Progenitor cell of endocrine pancreas (in vitro differentiated cells): ENCODE measurements at regions not wholly inside any gene's neighbourhood (a gene's known extent, or its start where the extent isn't known, plus 50 kb on each side); places are given as distances from the start of the nearest gene placed in this dataset.

Experiments
- DNase-seq: peaks from one replicate; pipeline ENCODE4 v3.0.0; 2021; ENCODE audit warnings: low spot score; ENCODE audit not compliant: unreplicated experiment
- H3K27ac Mint-ChIP-seq: 2 replicates; pipeline ENCODE4 v1.8.0; 2021; ENCODE audit warnings: mild to moderate bottlenecking, moderate library complexity, mixed read lengths
- H3K27me3 Mint-ChIP-seq: 2 replicates; pipeline ENCODE4 v1.8.0; 2021; ENCODE audit warnings: mixed read lengths
- H3K36me3 Mint-ChIP-seq: 2 replicates; pipeline ENCODE4 v1.8.0; 2022; ENCODE audit warnings: mixed read lengths; ENCODE audit not compliant: insufficient read depth
- H3K4me1 Mint-ChIP-seq: 2 replicates; pipeline ENCODE4 v1.8.0; 2021; ENCODE audit warnings: low read depth, mixed read lengths
- H3K4me3 Mint-ChIP-seq: 2 replicates; pipeline ENCODE4 v1.8.0; 2021; ENCODE audit warnings: low read depth, mild to moderate bottlenecking, moderate library complexity, mixed read lengths
- H3K9me3 Mint-ChIP-seq: 2 replicates; pipeline ENCODE4 v1.8.0; 2021; ENCODE audit warnings: low read depth, mixed read lengths
- CTCF ChIP-seq: fragments of 200-600 bp; sonication (generic); IDR thresholded peaks from one replicate; pipeline ENCODE4 v1.5.0; 2021; ENCODE audit warnings: antibody characterized with exemption, mild to moderate bottlenecking; ENCODE audit not compliant: unreplicated experiment

DNA sequence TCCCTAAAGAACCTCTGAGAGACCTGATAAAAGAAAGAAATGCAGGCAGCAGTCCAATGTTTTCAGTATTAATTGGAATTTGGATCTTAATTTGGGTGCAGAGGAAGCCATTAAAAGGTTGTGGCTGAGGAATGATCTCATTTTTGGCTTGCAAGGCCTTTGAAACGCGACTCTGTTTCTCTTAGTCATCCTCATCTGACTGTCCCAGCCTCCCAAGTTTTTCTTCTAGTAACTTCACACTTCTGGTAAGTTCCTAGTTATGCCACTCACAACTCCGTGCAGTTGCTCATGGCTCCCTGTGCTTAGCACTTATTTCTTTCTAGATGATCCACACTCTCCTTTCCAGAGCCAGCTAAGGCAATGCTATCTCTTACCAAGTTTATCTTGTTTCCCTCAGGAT, 147.4 kb upstream of the USP24 start:
- Mint-ChIP-seq H3K9me3 (no peaks in the 10 kb centered on the region), H3K27me3 (no peaks in the 10 kb centered on the region), H3K27ac (no peak overlapping the region), H3K4me1 (no peaks in the 10 kb centered on the region), H3K36me3 (no peaks in the 10 kb centered on the region), H3K4me3 (no peak overlapping the region)
- no peak for TF ChIP-seq CTCF
- DNase-seq = no peak

- Mint-ChIP-seq H3K27me3 (no peaks in the 10 kb centered on the region), H3K4me3 (no peak overlapping the region), H3K9me3 (no peaks in the 10 kb centered on the region), H3K4me1 (no peaks in the 10 kb centered on the region), H3K27ac (no peak overlapping the region), H3K36me3 (no peaks in the 10 kb centered on the region)
- no peak for TF ChIP-seq CTCF
- no peak for DNase-seq
Observed at GRCh38 chr1:55359611-55360010, 144.4 kb upstream of the USP24 start.

DNA sequence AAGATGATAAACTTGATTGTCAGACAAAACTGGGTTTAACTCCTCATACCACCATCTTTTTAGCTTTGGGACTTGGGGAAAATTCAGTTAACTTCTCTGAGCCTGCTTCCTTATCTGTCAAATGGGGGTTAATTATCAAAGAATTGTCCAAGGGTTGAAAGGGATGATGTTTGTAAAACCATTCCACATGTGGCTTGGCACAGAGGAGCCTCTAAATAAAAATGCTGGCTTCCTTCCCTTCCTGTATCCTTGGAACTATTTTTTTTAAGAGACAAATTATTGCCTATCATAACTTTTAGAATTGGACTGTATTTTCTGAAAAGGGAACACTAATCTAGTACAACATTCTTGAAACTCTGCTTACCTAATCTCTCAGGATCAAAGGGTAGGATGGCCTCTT, 143.4 kb upstream of the USP24 start:
- no peaks in the 10 kb centered on the region for H3K36me3 Mint-ChIP-seq
- no peaks in the 10 kb centered on the region for H3K9me3 Mint-ChIP-seq
- no peak overlapping the region for H3K4me3 Mint-ChIP-seq
- no peak for DNase-seq
- no peaks in the 10 kb centered on the region for H3K4me1 Mint-ChIP-seq
- H3K27ac Mint-ChIP-seq = no peak overlapping the region
- no peaks in the 10 kb centered on the region for H3K27me3 Mint-ChIP-seq
- no peak for TF ChIP-seq CTCF

DNA sequence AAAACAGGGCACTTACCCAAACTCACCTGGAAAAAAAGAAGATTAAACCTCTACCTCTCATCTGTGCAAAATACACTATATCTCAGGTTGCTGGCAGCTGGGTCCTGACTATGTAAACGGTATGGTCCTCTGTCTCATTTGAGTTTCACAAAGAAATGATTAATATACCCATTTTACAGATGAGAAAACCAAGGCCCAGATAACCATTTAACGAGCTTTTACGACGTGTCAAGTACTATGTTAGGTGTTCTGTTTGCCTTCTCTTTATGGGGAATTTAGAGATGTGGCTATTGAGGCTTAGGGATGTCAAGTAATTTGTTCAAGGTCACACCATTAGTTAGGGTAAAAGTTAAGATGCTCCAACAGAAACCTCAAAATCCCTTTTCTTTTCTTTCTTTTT, 140.4 kb upstream of the USP24 start:
- Mint-ChIP-seq H3K27ac (no peak overlapping the region), H3K9me3 (no peaks in the 10 kb centered on the region), H3K4me3 (no peak overlapping the region), H3K4me1 (no peaks in the 10 kb centered on the region), H3K27me3 (no peaks in the 10 kb centered on the region), H3K36me3 (no peaks in the 10 kb centered on the region)
- no peak for DNase-seq
- TF ChIP-seq CTCF = no peak

DNA sequence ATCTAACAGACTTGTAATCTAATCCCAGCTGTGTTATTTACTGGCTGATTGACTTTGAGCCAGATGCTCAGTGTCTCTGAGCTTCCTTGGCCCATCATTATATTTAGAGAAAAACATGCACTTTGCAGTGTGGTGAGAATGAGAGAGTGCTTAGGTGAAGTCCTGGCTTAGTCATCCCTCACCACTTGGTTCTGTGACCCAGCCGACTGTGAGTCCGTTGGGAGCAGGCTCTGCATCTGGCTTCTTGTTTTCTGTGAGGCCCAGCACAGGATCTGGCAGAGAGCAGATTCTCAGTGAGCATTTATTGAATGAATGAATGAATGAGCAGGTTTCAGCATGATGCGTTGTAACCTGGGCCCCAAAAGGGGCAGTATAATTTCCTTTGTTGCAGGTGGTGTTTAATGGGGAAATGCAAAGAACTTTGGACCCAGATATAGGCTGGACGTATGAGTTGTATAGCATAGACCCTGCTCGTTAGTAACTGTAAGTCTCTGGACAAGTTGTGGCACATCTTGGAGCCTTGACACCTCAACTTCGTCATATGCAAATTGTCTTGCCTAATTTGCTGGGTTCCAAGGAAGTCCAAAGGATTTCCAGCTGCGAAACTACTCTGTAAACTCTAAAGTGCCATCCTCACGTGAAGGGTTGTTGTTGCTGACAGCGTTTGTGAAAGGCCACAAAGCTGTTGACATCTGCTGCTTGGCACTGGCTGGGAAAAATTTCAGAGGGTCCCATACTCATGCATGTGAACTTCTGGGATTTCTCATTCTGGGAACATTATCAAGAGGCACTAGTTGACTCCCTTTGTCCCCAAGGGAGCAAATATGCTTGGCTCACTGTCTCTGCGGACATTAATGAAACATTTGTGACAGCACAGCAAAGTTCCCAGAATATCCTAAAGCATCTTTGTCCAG, 138.8 kb upstream of the USP24 start:
- no peak for TF ChIP-seq CTCF
- DNase-seq = no peak
- Mint-ChIP-seq H3K36me3 (no peaks in the 10 kb centered on the region), H3K4me3 (no peak overlapping the region), H3K27ac (no peak overlapping the region), H3K27me3 (no peaks in the 10 kb centered on the region), H3K4me1 (no peaks in the 10 kb centered on the region), H3K9me3 (no peaks in the 10 kb centered on the region)
